Esophagus squamous epithelium (tissue), 4 donors: ENCODE measurements at regions not wholly inside any gene's neighbourhood (a gene's known extent, or its start where the extent isn't known, plus 50 kb on each side); places are given as distances from the start of the nearest gene placed in this dataset.

ENCODE experiments used
- CTCF ChIP-seq, 6 experiments: fragments of 450-650 bp in 4 of 6; fragments of 200-600 bp in 2 of 6; sonication (generic) in 2 of 6; IDR thresholded peaks; one replicate each; pipeline ENCODE4 v1.5.1; 2016 to 2019; ENCODE audit warnings: antibody characterized with exemption in 6 of 6, mild to moderate bottlenecking in 4 of 6, moderate library complexity in 4 of 6
- POLR2A ChIP-seq, 4 donors: fragments of 450-650 bp; IDR thresholded peaks; one replicate each; pipeline ENCODE4 v1.6.1; 2017; ENCODE audit warnings: antibody characterized with exemption in 4 of 4, mild to moderate bottlenecking in 4 of 4, moderate library complexity in 3 of 4

GRCh38 chr2:223692191-223692947 lies 90.2 kb upstream of the SCG2 start:
- peak; percentile 10 to 68 (median 42) for TF ChIP-seq CTCF (IDR thresholded peaks at IDR 0.05)
- no peak for TF ChIP-seq POLR2A (IDR thresholded peaks at IDR 0.05)
